ENCODE measurements at regions not wholly inside any gene's neighbourhood (a gene's known extent, or its start where the extent isn't known, plus 50 kb on each side); places are given as distances from the start of the nearest gene placed in this dataset.
"Not testable (repeated sequence)": the region's sequence is repeated elsewhere in the genome, so short reads cannot be mapped to it uniquely, and the experiment has no call there.

GRCh38 chr3:165522386-165522785 lies 314.8 kb downstream of the BCHE start:
- peaks cover 25% of the 10 kb centered on the region for H3K9me3 Mint-ChIP-seq
- no peak overlapping the region for H3K27ac Mint-ChIP-seq
- H3K4me3 Mint-ChIP-seq: no peak overlapping the region
- H3K36me3 Mint-ChIP-seq (ENCODE audit: low read depth): no peaks in the 10 kb centered on the region
- intact Hi-C loops (cut with micrococcal nuclease): no loop called here
- no peaks in the 10 kb centered on the region for H3K27me3 Mint-ChIP-seq
- H3K4me1 Mint-ChIP-seq (ENCODE audit: low read depth): no peaks in the 10 kb centered on the region

GRCh38 chr3:165521131-165521871 lies 315.9 kb downstream of the BCHE start:
- Mint-ChIP-seq H3K4me1 (ENCODE audit: low read depth) (no peaks in the 10 kb centered on the region), H3K27ac (no peak overlapping the region), H3K27me3 (no peaks in the 10 kb centered on the region), H3K9me3 (peaks cover 25% of the 10 kb centered on the region), H3K4me3 (no peak overlapping the region), H3K36me3 (ENCODE audit: low read depth) (no peaks in the 10 kb centered on the region)
- intact Hi-C loops (cut with micrococcal nuclease): no loop called here

GRCh38 chr3:165519687-165520086 lies 317.5 kb downstream of the BCHE start:
- intact Hi-C loops (cut with micrococcal nuclease): no loop called here
- Mint-ChIP-seq H3K9me3 (peaks cover 29% of the 10 kb centered on the region), H3K4me3 (no peak overlapping the region), H3K36me3 (ENCODE audit: low read depth) (no peaks in the 10 kb centered on the region), H3K27ac (no peak overlapping the region), H3K27me3 (no peaks in the 10 kb centered on the region), H3K4me1 (ENCODE audit: low read depth) (no peaks in the 10 kb centered on the region)

GRCh38 chr3:165518346-165518745 lies 318.9 kb downstream of the BCHE start:
- Mint-ChIP-seq H3K9me3 (peaks cover 43% of the 10 kb centered on the region), H3K27ac (no peak overlapping the region)
- intact Hi-C loops (cut with micrococcal nuclease): no loop called here

GRCh38 chr3:165513715-165514701 lies 317.8 kb upstream of the SLITRK3 start:
- Mint-ChIP-seq H3K27me3 (no peaks in the 10 kb centered on the region), H3K36me3 (ENCODE audit: low read depth) (no peaks in the 10 kb centered on the region), H3K9me3 (peaks cover 42% of the 10 kb centered on the region), H3K4me3 (no peak overlapping the region), H3K4me1 (ENCODE audit: low read depth) (no peaks in the 10 kb centered on the region), H3K27ac (no peak overlapping the region)
- intact Hi-C loops (cut with micrococcal nuclease): no loop called here

More at GRCh38 chr3:165518346-165518745, 318.9 kb downstream of the BCHE start:
- H3K4me1 Mint-ChIP-seq (ENCODE audit: low read depth): no peaks in the 10 kb centered on the region
- no peak overlapping the region for H3K4me3 Mint-ChIP-seq
- H3K36me3 Mint-ChIP-seq (ENCODE audit: low read depth): no peaks in the 10 kb centered on the region
- no peaks in the 10 kb centered on the region for H3K27me3 Mint-ChIP-seq

- H3K27me3 Mint-ChIP-seq: no peaks in the 10 kb centered on the region
- H3K36me3 Mint-ChIP-seq (ENCODE audit: low read depth): no peaks in the 10 kb centered on the region
- intact Hi-C loops (cut with micrococcal nuclease): no loop called here
- no peak overlapping the region for H3K4me3 Mint-ChIP-seq
- no peak overlapping the region for H3K27ac Mint-ChIP-seq
- H3K4me1 Mint-ChIP-seq (ENCODE audit: low read depth): no peaks in the 10 kb centered on the region
- peaks cover 45% of the 10 kb centered on the region for H3K9me3 Mint-ChIP-seq
Measured at GRCh38 chr3:165507576-165507975, 311.4 kb upstream of the SLITRK3 start.

GRCh38 chr3:165507060-165507459 lies 310.9 kb upstream of the SLITRK3 start:
- Mint-ChIP-seq H3K36me3 (ENCODE audit: low read depth) (no peaks in the 10 kb centered on the region), H3K9me3 (peaks cover 40% of the 10 kb centered on the region), H3K27me3 (no peaks in the 10 kb centered on the region), H3K27ac (no peak overlapping the region), H3K4me1 (ENCODE audit: low read depth) (no peaks in the 10 kb centered on the region), H3K4me3 (no peak overlapping the region)
- intact Hi-C loops (cut with micrococcal nuclease): no loop called here

GRCh38 chr3:165505657-165506056 lies 309.5 kb upstream of the SLITRK3 start:
- Mint-ChIP-seq H3K4me3 (no peak overlapping the region), H3K4me1 (ENCODE audit: low read depth) (no peaks in the 10 kb centered on the region), H3K27ac (no peak overlapping the region), H3K9me3 (peaks cover 34% of the 10 kb centered on the region), H3K36me3 (ENCODE audit: low read depth) (no peaks in the 10 kb centered on the region), H3K27me3 (no peaks in the 10 kb centered on the region)
- intact Hi-C loops (cut with micrococcal nuclease): no loop called here

GRCh38 chr3:165504554-165504953 lies 308.4 kb upstream of the SLITRK3 start:
- Mint-ChIP-seq H3K27ac (no peak overlapping the region), H3K9me3 (peaks cover 34% of the 10 kb centered on the region), H3K36me3 (ENCODE audit: low read depth) (no peaks in the 10 kb centered on the region), H3K4me3 (no peak overlapping the region), H3K4me1 (ENCODE audit: low read depth) (no peaks in the 10 kb centered on the region), H3K27me3 (no peaks in the 10 kb centered on the region)
- intact Hi-C loops (cut with micrococcal nuclease): no loop called here

- H3K27me3 Mint-ChIP-seq: no peaks in the 10 kb centered on the region
- H3K9me3 Mint-ChIP-seq: peaks cover 37% of the 10 kb centered on the region
- no peaks in the 10 kb centered on the region for H3K4me1 Mint-ChIP-seq (ENCODE audit: low read depth)
Measured at GRCh38 chr3:165503825-165504224, 307.6 kb upstream of the SLITRK3 start.

GRCh38 chr3:165503346-165503745 lies 307.2 kb upstream of the SLITRK3 start:
- Mint-ChIP-seq H3K4me1 (ENCODE audit: low read depth) (no peaks in the 10 kb centered on the region), H3K36me3 (ENCODE audit: low read depth) (no peaks in the 10 kb centered on the region), H3K9me3 (peaks cover 42% of the 10 kb centered on the region), H3K27me3 (no peaks in the 10 kb centered on the region), H3K27ac (no peak overlapping the region), H3K4me3 (no peak overlapping the region)
- intact Hi-C loops (cut with micrococcal nuclease): no loop called here

More at GRCh38 chr3:165503825-165504224, 307.6 kb upstream of the SLITRK3 start:
- Mint-ChIP-seq H3K36me3 (ENCODE audit: low read depth) (no peaks in the 10 kb centered on the region), H3K27ac (no peak overlapping the region), H3K4me3 (no peak overlapping the region)
- intact Hi-C loops (cut with micrococcal nuclease): no loop called here

GRCh38 chr3:165502707-165503106 lies 306.5 kb upstream of the SLITRK3 start:
- intact Hi-C loops (cut with micrococcal nuclease): no loop called here
- Mint-ChIP-seq H3K4me1 (ENCODE audit: low read depth) (no peaks in the 10 kb centered on the region), H3K27me3 (no peaks in the 10 kb centered on the region), H3K36me3 (ENCODE audit: low read depth) (no peaks in the 10 kb centered on the region), H3K4me3 (no peak overlapping the region), H3K27ac (no peak overlapping the region), H3K9me3 (peaks cover 45% of the 10 kb centered on the region)

- peaks cover 19% of the 10 kb centered on the region for H3K9me3 Mint-ChIP-seq
- intact Hi-C loops (cut with micrococcal nuclease); H3K4me3 Mint-ChIP-seq; H3K4me1 Mint-ChIP-seq (ENCODE audit: low read depth); H3K36me3 Mint-ChIP-seq (ENCODE audit: low read depth); H3K27ac Mint-ChIP-seq; H3K27me3 Mint-ChIP-seq: not testable (repeated sequence)
Measured at GRCh38 chr3:165498742-165499141, 302.6 kb upstream of the SLITRK3 start.

- no peak overlapping the region for H3K4me3 Mint-ChIP-seq
- intact Hi-C loops (cut with micrococcal nuclease): no loop called here
- H3K36me3 Mint-ChIP-seq (ENCODE audit: low read depth): no peaks in the 10 kb centered on the region
- peaks cover 18% of the 10 kb centered on the region for H3K9me3 Mint-ChIP-seq
- no peaks in the 10 kb centered on the region for H3K4me1 Mint-ChIP-seq (ENCODE audit: low read depth)
- no peaks in the 10 kb centered on the region for H3K27me3 Mint-ChIP-seq
- no peak overlapping the region for H3K27ac Mint-ChIP-seq
Measured at GRCh38 chr3:165491487-165491886, 295.3 kb upstream of the SLITRK3 start.
